Breast epithelium (tissue), 3 donors: ENCODE measurements at regions not wholly inside any gene's neighbourhood (a gene's known extent, or its start where the extent isn't known, plus 50 kb on each side); places are given as distances from the start of the nearest gene placed in this dataset.

ENCODE experiments used
- CTCF ChIP-seq, 3 donors: fragments of 450-650 bp; IDR thresholded peaks; one replicate each; pipeline ENCODE4 v1.5.1; 2016 to 2017; ENCODE audit warnings: antibody characterized with exemption in 3 of 3, mild to moderate bottlenecking in 3 of 3, moderate library complexity in 3 of 3
- POLR2AphosphoS5 ChIP-seq, 3 donors: sonication (generic); formaldehyde crosslinking; IDR thresholded peaks; one replicate each; pipeline ENCODE4 v1.6.1; 2017; ENCODE audit warnings: antibody characterized with exemption in 3 of 3

- TF ChIP-seq CTCF (IDR thresholded peaks at IDR 0.05) (no peak), POLR2AphosphoS5 (IDR thresholded peaks at IDR 0.05) (no peak)
Observed at GRCh38 chr1:94327001-94327690, 89.8 kb upstream of the ARHGAP29 start.
